ENCODE measurements at regions not wholly inside any gene's neighbourhood (a gene's known extent, or its start where the extent isn't known, plus 50 kb on each side); places are given as distances from the start of the nearest gene placed in this dataset.

- no peak for DNase-seq
Measured at GRCh38 chr2:234673961-234674759, 177.3 kb upstream of the ARL4C start.

- DNase-seq = no peak
Measured at GRCh38 chr2:234673501-234673900, 176.6 kb upstream of the ARL4C start.

GRCh38 chr2:234672498-234673150, 175.7 kb upstream of the ARL4C start:
- no peak for DNase-seq

- DNase-seq = no peak
Measured at GRCh38 chr2:234671716-234672115, 174.8 kb upstream of the ARL4C start.

GRCh38 chr2:234671231-234671630, 174.3 kb upstream of the ARL4C start:
- DNase-seq = no peak

GRCh38 chr2:234670806-234671205, 173.9 kb upstream of the ARL4C start:
- no peak for DNase-seq

- no peak for DNase-seq
Measured at GRCh38 chr2:234670052-234670451, 173.2 kb upstream of the ARL4C start.

- no peak for DNase-seq
Measured at GRCh38 chr2:234669621-234670020, 172.7 kb upstream of the ARL4C start.

- no peak for DNase-seq
Measured at GRCh38 chr2:234669001-234669400, 172.1 kb upstream of the ARL4C start.

GRCh38 chr2:234666911-234667310, 170.0 kb upstream of the ARL4C start:
- no peak for DNase-seq

GRCh38 chr2:234665304-234665703, 168.4 kb upstream of the ARL4C start:
- DNase-seq = no peak

GRCh38 chr2:234661849-234662248, 165.0 kb upstream of the ARL4C start:
- no peak for DNase-seq

GRCh38 chr2:234661175-234661574, 164.3 kb upstream of the ARL4C start:
- no peak for DNase-seq

GRCh38 chr2:234655706-234656105, 158.8 kb upstream of the ARL4C start:
- no peak for DNase-seq

GRCh38 chr2:234650911-234651310, 154.0 kb upstream of the ARL4C start:
- DNase-seq = no peak

GRCh38 chr2:234649951-234650350, 153.1 kb upstream of the ARL4C start:
- no peak for DNase-seq

- no peak for DNase-seq
Measured at GRCh38 chr2:234643407-234643806, 146.5 kb upstream of the ARL4C start.

GRCh38 chr2:234641086-234641485, 144.2 kb upstream of the ARL4C start:
- DNase-seq = no peak

GRCh38 chr2:234640657-234641056, 143.8 kb upstream of the ARL4C start:
- no peak for DNase-seq

GRCh38 chr2:234638966-234639365, 142.1 kb upstream of the ARL4C start:
- DNase-seq = no peak

GRCh38 chr2:234635284-234635683, 138.4 kb upstream of the ARL4C start:
- no peak for DNase-seq

- no peak for DNase-seq
Measured at GRCh38 chr2:234633581-234634230, 136.8 kb upstream of the ARL4C start.

- DNase-seq = no peak
Measured at GRCh38 chr2:234632527-234633391, 135.9 kb upstream of the ARL4C start.

All from NCI-H2081 treated with DMSO at 0.1 percent for 48 hours (cell line).